H1 (cell line): ENCODE measurements at regions not wholly inside any gene's neighbourhood (a gene's known extent, or its start where the extent isn't known, plus 50 kb on each side); places are given as distances from the start of the nearest gene placed in this dataset.

ENCODE experiments used
- BCL11A ChIP-seq, 2 experiments: IDR thresholded peaks; one replicate each; pipeline ENCODE4 v1.6.1; 2011; ENCODE audit warnings: low read depth in 2 of 2, low read length in 2 of 2, mild to moderate bottlenecking in 2 of 2
- CEBPB ChIP-seq: IDR thresholded peaks from 2 replicates; pipeline ENCODE4 v1.6.1; 2012; ENCODE audit warnings: low read depth, low read length
- CTBP2 ChIP-seq: IDR thresholded peaks from 2 replicates; pipeline ENCODE4 v1.7.0; 2011; ENCODE audit warnings: borderline replicate concordance, mild to moderate bottlenecking, moderate library complexity, mixed read lengths, low read length; ENCODE audit not compliant: insufficient read depth, insufficient read length
- HDAC6 ChIP-seq: IDR thresholded peaks from one replicate; pipeline ENCODE4 v1.7.1; 2012; ENCODE audit warnings: low read depth, mild to moderate bottlenecking, inconsistent platforms, low read length, moderate library complexity
- JUN ChIP-seq: IDR thresholded peaks from 2 replicates; pipeline ENCODE4 v1.6.1; 2011; ENCODE audit warnings: low read depth, mild to moderate bottlenecking, improper control_type of control experiment, low read length
- KDM4A ChIP-seq: IDR thresholded peaks from one replicate; pipeline ENCODE4 v1.7.1; 2012; ENCODE audit warnings: low read depth, mild to moderate bottlenecking, moderate library complexity, low read length, inconsistent platforms; ENCODE audit not compliant: severe bottlenecking
- RFX5 ChIP-seq: IDR thresholded peaks from 2 replicates; pipeline ENCODE4 v1.6.1; 2011; ENCODE audit warnings: low read depth, low read length, improper control_type of control experiment, borderline replicate concordance
- TAF7 ChIP-seq: optimal IDR thresholded peaks from 2 replicates; pipeline ENCODE3; 2011; ENCODE audit warnings: low read depth, mild to moderate bottlenecking, inconsistent platforms, low read length, moderate library complexity, borderline replicate concordance
- ZNF274 ChIP-seq: IDR thresholded peaks from 2 replicates; pipeline ENCODE4 v1.7.0; 2012; ENCODE audit warnings: low read length, borderline replicate concordance; ENCODE audit errors: extremely low read depth
- TF ChIP-seq, protein P1 (sequence below): fragments of 300-600 bp; sonication (generic); IDR thresholded peaks from 2 replicates; pipeline ENCODE4 v1.7.1; 2012; ENCODE audit warnings: low read length, moderate library complexity, mild to moderate bottlenecking, inconsistent platforms; ENCODE audit not compliant: insufficient replicate concordance
- TF ChIP-seq, protein P2 (sequence below): IDR thresholded peaks from 2 replicates; pipeline ENCODE4 v1.6.1; 2011; ENCODE audit warnings: low read depth, mild to moderate bottlenecking, low read length; ENCODE audit not compliant: insufficient read depth

DNA sequence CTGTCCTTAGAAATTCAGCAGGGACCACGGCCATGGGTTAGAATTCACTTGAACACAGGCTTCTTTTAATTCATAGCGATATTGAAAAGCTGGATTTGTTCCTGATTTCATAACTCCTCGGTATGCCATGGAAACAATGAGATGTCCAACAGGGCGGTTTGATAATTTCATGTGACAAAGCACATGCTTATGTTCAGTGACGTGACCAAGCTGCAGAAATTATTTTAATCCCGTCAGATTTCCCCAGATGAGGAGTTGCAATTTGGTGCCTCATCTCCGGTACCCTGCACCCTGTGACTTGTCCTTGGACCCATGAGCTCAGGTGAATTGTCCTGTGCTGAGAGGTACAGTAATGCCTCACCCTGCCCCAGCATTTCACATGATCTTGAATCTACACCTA is 81.7 kb downstream of the C11orf91 start (continued):
- TF ChIP-seq, protein P1, sequence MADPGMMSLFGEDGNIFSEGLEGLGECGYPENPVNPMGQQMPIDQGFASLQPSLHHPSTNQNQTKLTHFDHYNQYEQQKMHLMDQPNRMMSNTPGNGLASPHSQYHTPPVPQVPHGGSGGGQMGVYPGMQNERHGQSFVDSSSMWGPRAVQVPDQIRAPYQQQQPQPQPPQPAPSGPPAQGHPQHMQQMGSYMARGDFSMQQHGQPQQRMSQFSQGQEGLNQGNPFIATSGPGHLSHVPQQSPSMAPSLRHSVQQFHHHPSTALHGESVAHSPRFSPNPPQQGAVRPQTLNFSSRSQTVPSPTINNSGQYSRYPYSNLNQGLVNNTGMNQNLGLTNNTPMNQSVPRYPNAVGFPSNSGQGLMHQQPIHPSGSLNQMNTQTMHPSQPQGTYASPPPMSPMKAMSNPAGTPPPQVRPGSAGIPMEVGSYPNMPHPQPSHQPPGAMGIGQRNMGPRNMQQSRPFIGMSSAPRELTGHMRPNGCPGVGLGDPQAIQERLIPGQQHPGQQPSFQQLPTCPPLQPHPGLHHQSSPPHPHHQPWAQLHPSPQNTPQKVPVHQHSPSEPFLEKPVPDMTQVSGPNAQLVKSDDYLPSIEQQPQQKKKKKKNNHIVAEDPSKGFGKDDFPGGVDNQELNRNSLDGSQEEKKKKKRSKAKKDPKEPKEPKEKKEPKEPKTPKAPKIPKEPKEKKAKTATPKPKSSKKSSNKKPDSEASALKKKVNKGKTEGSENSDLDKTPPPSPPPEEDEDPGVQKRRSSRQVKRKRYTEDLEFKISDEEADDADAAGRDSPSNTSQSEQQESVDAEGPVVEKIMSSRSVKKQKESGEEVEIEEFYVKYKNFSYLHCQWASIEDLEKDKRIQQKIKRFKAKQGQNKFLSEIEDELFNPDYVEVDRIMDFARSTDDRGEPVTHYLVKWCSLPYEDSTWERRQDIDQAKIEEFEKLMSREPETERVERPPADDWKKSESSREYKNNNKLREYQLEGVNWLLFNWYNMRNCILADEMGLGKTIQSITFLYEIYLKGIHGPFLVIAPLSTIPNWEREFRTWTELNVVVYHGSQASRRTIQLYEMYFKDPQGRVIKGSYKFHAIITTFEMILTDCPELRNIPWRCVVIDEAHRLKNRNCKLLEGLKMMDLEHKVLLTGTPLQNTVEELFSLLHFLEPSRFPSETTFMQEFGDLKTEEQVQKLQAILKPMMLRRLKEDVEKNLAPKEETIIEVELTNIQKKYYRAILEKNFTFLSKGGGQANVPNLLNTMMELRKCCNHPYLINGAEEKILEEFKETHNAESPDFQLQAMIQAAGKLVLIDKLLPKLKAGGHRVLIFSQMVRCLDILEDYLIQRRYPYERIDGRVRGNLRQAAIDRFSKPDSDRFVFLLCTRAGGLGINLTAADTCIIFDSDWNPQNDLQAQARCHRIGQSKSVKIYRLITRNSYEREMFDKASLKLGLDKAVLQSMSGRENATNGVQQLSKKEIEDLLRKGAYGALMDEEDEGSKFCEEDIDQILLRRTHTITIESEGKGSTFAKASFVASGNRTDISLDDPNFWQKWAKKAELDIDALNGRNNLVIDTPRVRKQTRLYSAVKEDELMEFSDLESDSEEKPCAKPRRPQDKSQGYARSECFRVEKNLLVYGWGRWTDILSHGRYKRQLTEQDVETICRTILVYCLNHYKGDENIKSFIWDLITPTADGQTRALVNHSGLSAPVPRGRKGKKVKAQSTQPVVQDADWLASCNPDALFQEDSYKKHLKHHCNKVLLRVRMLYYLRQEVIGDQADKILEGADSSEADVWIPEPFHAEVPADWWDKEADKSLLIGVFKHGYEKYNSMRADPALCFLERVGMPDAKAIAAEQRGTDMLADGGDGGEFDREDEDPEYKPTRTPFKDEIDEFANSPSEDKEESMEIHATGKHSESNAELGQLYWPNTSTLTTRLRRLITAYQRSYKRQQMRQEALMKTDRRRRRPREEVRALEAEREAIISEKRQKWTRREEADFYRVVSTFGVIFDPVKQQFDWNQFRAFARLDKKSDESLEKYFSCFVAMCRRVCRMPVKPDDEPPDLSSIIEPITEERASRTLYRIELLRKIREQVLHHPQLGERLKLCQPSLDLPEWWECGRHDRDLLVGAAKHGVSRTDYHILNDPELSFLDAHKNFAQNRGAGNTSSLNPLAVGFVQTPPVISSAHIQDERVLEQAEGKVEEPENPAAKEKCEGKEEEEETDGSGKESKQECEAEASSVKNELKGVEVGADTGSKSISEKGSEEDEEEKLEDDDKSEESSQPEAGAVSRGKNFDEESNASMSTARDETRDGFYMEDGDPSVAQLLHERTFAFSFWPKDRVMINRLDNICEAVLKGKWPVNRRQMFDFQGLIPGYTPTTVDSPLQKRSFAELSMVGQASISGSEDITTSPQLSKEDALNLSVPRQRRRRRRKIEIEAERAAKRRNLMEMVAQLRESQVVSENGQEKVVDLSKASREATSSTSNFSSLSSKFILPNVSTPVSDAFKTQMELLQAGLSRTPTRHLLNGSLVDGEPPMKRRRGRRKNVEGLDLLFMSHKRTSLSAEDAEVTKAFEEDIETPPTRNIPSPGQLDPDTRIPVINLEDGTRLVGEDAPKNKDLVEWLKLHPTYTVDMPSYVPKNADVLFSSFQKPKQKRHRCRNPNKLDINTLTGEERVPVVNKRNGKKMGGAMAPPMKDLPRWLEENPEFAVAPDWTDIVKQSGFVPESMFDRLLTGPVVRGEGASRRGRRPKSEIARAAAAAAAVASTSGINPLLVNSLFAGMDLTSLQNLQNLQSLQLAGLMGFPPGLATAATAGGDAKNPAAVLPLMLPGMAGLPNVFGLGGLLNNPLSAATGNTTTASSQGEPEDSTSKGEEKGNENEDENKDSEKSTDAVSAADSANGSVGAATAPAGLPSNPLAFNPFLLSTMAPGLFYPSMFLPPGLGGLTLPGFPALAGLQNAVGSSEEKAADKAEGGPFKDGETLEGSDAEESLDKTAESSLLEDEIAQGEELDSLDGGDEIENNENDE: no peak
- TF ChIP-seq JUN: no peak
- no peak for TF ChIP-seq TAF7
- TF ChIP-seq RFX5: no peak
- no peak for TF ChIP-seq KDM4A
- no peak for TF ChIP-seq ZNF274
- no peak for TF ChIP-seq BCL11A (IDR thresholded peaks at IDR 0.05; ENCODE audit: low read depth in 2 of 2, low read length in 2 of 2)
- TF ChIP-seq HDAC6: no peak
- no peak for TF ChIP-seq CTBP2
- TF ChIP-seq, protein P2, sequence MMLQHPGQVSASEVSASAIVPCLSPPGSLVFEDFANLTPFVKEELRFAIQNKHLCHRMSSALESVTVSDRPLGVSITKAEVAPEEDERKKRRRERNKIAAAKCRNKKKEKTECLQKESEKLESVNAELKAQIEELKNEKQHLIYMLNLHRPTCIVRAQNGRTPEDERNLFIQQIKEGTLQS: no peak
- TF ChIP-seq CEBPB: no peak
